Thyroid gland (tissue), 4 donors: ENCODE measurements at regions not wholly inside any gene's neighbourhood (a gene's known extent, or its start where the extent isn't known, plus 50 kb on each side); places are given as distances from the start of the nearest gene placed in this dataset.
"Not testable (repeated sequence)": the region's sequence is repeated elsewhere in the genome, so short reads cannot be mapped to it uniquely, and the experiment has no call there.

Experiments used
- DNase-seq, 2 donors: peaks; one replicate each; pipeline ENCODE4 v3.0.0-alpha.2; 2019
- H3K27ac ChIP-seq, 3 donors: fragments of 200-600 bp; sonication (generic); 1 replicate in 2 of 3; 2 replicates in 1 of 3; pipeline ENCODE4 v1.5.1; 2016 to 2019; ENCODE audit warnings: mild to moderate bottlenecking in 1 of 3, moderate library complexity in 1 of 3
- H3K27me3 ChIP-seq: fragments of 200-600 bp; sonication (generic); one replicate; pipeline ENCODE4 v1.5.1; 2019
- H3K36me3 ChIP-seq, 2 donors: fragments of 200-600 bp; sonication (generic); one replicate each; pipeline ENCODE4 v1.5.1; 2016 to 2019
- H3K4me1 ChIP-seq, 2 donors: fragments of 200-600 bp; sonication (generic); one replicate each; pipeline ENCODE4 v1.5.1; 2017 to 2019
- H3K4me3 ChIP-seq, 3 donors: fragments of 200-600 bp; sonication (generic); replicated peaks in 1 of 3; 1 replicate in 2 of 3; 2 replicates in 1 of 3; pipeline ENCODE4 v1.5.1; 2016; ENCODE audit warnings: mild to moderate bottlenecking in 1 of 3
- H3K9me3 ChIP-seq: fragments of 200-600 bp; sonication (generic); one replicate; pipeline ENCODE4 v1.5.1; 2017
- CTCF ChIP-seq, 6 experiments: fragments of 200-600 bp in 3 of 6; fragments of 450-650 bp in 3 of 6; sonication (generic) in 3 of 6; IDR thresholded peaks; one replicate each; pipeline ENCODE4 v1.5.1; 2016 to 2019; ENCODE audit warnings: antibody characterized with exemption in 6 of 6, mild to moderate bottlenecking in 2 of 6, inconsistent platforms in 1 of 6, moderate library complexity in 1 of 6
- POLR2A ChIP-seq, 2 donors: fragments of 450-650 bp; IDR thresholded peaks; one replicate each; pipeline ENCODE4 v1.6.1; 2017; ENCODE audit warnings: antibody characterized with exemption in 2 of 2, mild to moderate bottlenecking in 2 of 2, moderate library complexity in 1 of 2
- WGBS, 2 donors: methylation state at CpG; one replicate each; pipeline ENCODE4 v1.1.5; 2017; 5-methylcytosine and 5-hydroxymethylcytosine counted together
- intact Hi-C: fragments of 100-400 bp; cut with DNase I; formaldehyde crosslinking; loops from one replicate; pipeline ENCODE4 v1.15.1; 2023

- no peak for TF ChIP-seq POLR2A (IDR thresholded peaks at IDR 0.05)
- TF ChIP-seq CTCF (IDR thresholded peaks at IDR 0.05), result no peak
- WGBS, 2 donors, result 95% methylated on average over 13 to 23 of the region's 48 CpGs
- H3K9me3 ChIP-seq, result no peaks in the 10 kb centered on the region
- intact Hi-C loops, result no loop called here
- H3K27me3 ChIP-seq, result no peaks in the 10 kb centered on the region
- DNase-seq, result no peak
- H3K4me1 ChIP-seq, result no peaks in the 10 kb centered on the region
- H3K4me3 ChIP-seq, result no peak overlapping the region
- no peaks in the 10 kb centered on the region for H3K36me3 ChIP-seq
- H3K27ac ChIP-seq, result no peak overlapping the region
These were observed 107.7 kb upstream of the DNAJC10 start for GRCh38 chr2:182608181-182608845.

- H3K4me1 ChIP-seq, H3K4me3 ChIP-seq, H3K36me3 ChIP-seq, H3K27ac ChIP-seq, DNase-seq, H3K9me3 ChIP-seq, H3K27me3 ChIP-seq, intact Hi-C loops: not testable (repeated sequence)
- WGBS, 2 donors, result 94 to 100% methylated on average over 4 of the region's 4 CpGs
These were observed 107.1 kb upstream of the DNAJC10 start for GRCh38 chr2:182609005-182609404.

DNA sequence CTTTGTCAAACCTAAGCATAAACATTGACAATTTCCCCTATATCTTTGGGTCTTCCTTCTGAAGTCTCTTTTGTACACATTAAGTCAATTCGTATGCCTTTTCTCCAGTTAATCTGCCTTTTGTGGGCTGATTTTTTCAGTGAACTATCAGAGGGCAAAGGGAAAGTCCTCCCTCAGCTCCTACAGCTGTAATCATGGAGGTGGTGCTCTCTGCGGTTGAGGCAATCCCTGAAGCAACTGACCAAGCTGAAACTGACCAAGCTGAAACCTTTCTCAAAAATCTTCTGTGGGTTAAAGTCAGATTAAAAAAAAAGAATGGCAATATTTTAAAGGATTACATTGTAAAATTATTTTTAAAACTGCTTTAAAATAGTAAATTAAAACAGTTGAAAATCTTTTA is 105.8 kb upstream of the DNAJC10 start:
- 92% methylated on average over 2 of the region's 2 CpGs for WGBS, 2 donors
- Histone ChIP-seq H3K9me3 (no peaks in the 10 kb centered on the region), H3K4me1 (no peaks in the 10 kb centered on the region), H3K36me3 (no peaks in the 10 kb centered on the region), H3K4me3 (no peak overlapping the region), H3K27ac (no peak overlapping the region), H3K27me3 (no peaks in the 10 kb centered on the region)
- TF ChIP-seq CTCF (IDR thresholded peaks at IDR 0.05), result no peak
- no peak for TF ChIP-seq POLR2A (IDR thresholded peaks at IDR 0.05)
- no peak for DNase-seq
- intact Hi-C loops, result no loop called here

- no peaks in the 10 kb centered on the region for H3K9me3 ChIP-seq
- no peak overlapping the region for H3K4me3 ChIP-seq
- no peak overlapping the region for H3K27ac ChIP-seq
- H3K4me1 ChIP-seq, result no peaks in the 10 kb centered on the region
- DNase-seq, result no peak
- intact Hi-C loops, result no loop called here
- no peaks in the 10 kb centered on the region for H3K36me3 ChIP-seq
- TF ChIP-seq CTCF (IDR thresholded peaks at IDR 0.05) (no peak), POLR2A (IDR thresholded peaks at IDR 0.05) (no peak)
- 92 to 95% methylated on average over 3 of the region's 3 CpGs for WGBS, 2 donors
- no peaks in the 10 kb centered on the region for H3K27me3 ChIP-seq
These were observed 105.0 kb upstream of the DNAJC10 start for GRCh38 chr2:182611009-182611408.

DNA sequence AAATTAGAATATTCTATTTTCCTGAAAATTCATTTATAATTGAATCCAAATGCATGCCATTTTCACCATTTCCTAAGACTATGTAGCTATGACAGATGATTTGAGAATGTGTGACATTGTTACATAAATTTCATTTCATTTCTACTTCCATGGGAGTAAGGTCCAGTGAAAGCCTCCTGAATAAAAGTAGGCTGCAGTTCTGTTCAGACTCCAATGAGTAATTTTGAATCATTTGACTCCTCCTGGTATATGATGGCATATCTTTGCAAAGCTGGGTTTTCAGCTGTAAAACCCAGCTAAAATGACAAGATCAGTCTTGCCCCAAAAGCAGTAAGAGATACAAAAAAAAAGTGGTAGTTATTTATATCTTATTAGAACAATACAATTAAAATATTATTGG is 101.0 kb upstream of the DNAJC10 start:
- H3K27ac ChIP-seq, result no peak overlapping the region
- H3K27me3 ChIP-seq, result no peaks in the 10 kb centered on the region
- no peaks in the 10 kb centered on the region for H3K9me3 ChIP-seq
- DNase-seq, result no peak
- intact Hi-C loops, result no loop called here
- H3K36me3 ChIP-seq, result no peaks in the 10 kb centered on the region
- TF ChIP-seq POLR2A (IDR thresholded peaks at IDR 0.05), result no peak
- no peak overlapping the region for H3K4me3 ChIP-seq
- H3K4me1 ChIP-seq, result peaks cover 0 to 10% of the 10 kb centered on the region in 2 donors

DNA sequence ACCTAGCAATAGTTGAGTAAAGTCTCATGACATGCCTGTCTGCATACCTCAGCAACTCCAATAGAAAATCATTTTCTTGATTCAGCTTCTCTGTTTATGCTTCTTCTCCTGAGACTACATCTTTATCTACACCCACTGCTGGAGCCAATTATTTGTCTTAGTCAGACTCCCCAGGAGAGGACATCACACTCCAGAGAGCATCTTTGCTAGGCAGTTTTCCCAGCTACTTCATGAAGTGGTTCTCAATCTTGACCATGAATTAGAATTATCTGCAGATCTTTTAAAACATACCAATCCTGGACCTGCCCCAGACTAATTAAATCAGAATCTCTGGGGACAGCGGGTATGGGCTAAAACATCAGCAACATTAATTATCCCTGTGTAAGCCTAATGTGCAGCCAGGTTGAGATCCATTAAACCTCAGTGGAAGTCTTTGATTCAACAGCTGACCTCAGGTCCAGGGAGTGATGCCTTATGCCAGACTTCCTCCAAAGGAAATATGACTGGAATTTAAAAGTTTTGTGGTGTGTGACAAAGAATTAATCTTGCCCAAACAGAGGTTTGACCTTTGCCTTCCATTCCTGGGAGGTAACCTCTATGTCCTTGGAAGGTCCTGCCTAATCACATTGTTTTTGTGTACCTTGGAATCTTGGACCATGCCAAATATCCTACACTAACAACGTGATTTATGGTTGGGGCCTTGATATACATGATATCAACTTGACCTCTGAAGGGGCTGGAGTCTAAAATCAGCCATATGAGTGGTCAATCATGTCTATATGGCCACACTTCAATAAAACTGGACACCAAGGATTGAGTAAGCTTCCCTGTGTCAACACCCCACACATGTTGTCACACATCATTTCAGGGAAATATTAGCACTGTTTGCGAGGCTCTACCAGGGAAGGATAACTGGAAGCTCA is 99.3 kb upstream of the DNAJC10 start:
- no peak overlapping the region for H3K4me3 ChIP-seq
- H3K4me1 ChIP-seq, result peaks cover 2 to 10% of the 10 kb centered on the region in 2 donors
- no peak for DNase-seq
- H3K36me3 ChIP-seq, result no peaks in the 10 kb centered on the region
- H3K9me3 ChIP-seq, result no peaks in the 10 kb centered on the region
- intact Hi-C loops, result no loop called here
- H3K27me3 ChIP-seq, result no peaks in the 10 kb centered on the region
- TF ChIP-seq CTCF (IDR thresholded peaks at IDR 0.05), result no peak
- TF ChIP-seq POLR2A (IDR thresholded peaks at IDR 0.05), result no peak
- WGBS, 2 donors, result 81 to 83% methylated on average over 3 of the region's 3 CpGs
- H3K27ac ChIP-seq, result no peak overlapping the region
